ENCODE measurements at regions not wholly inside any gene's neighbourhood (a gene's known extent, or its start where the extent isn't known, plus 50 kb on each side); places are given as distances from the start of the nearest gene placed in this dataset.

DNA sequence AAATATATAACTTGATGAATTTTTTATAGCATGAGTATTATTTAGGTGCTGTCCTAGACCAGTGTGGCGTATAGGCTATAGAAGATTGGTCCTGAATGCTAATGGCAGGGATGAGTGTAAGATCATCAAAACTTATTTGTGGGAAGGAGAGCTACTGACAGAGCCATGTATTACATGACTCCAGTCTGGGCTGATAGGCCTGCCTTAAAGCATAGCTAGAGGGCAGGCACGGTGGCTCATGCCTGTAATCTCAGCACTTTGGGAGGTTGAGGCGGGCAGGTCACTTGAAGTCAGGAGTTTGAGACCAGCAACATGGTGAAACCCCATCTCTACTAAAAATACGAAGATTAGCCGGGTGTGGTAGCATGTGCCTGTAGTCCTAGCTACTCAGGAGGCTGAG is 198.1 kb upstream of the KLF14 start:
- CTCF ChIA-PET, result interaction anchor here (0.9 kb wide), 1 partner anchor 35 kb away, joined by 3 read pairs; no protein-coding TSS in a partner anchor
- Histone ChIP-seq H4K20me1 (ENCODE audit: insufficient read depth) (no peaks in the 10 kb centered on the region), H3K36me3 (ENCODE audit: control insufficient read depth in 1 of 2, insufficient read depth in 2 of 2, low read length in 2 of 2) (peaks cover 0 to 57% of the 10 kb centered on the region in 2 experiments; a peak in 3 of 4 replicates), H3K9me3 (ENCODE audit: control insufficient read depth in 1 of 2, insufficient read depth in 1 of 2, low read depth in 1 of 2, low read length in 2 of 2) (no peaks in the 10 kb centered on the region), H3K27ac (ENCODE audit: low read depth, low read length) (peak overlapping the region; percentile 85), H3K4me2 (ENCODE audit: low read length) (no peak overlapping the region), H3K9me2 (ENCODE audit: insufficient read depth) (no peaks in the 10 kb centered on the region), H3K27me3 (ENCODE audit: insufficient read depth, low read length) (no peaks in the 10 kb centered on the region), H3K9ac (ENCODE audit: low read length) (no peak overlapping the region), H3K79me2 (ENCODE audit: insufficient read depth, low read length) (peaks cover 100% of the 10 kb centered on the region), H2AFZ (ENCODE audit: low read depth, low read length, poor library complexity, severe bottlenecking) (no peak overlapping the region), H3K4me3 (replicated peaks in 1 of 2; ENCODE audit: low read depth in 1 of 2, low read length in 2 of 2) (no peak overlapping the region), H3K4me1 (ENCODE audit: control insufficient read depth in 1 of 2, insufficient read depth in 2 of 2, low read length in 2 of 2) (peaks cover 81 to 99% of the 10 kb centered on the region in 2 experiments)
- intact Hi-C loops (cut with micrococcal nuclease), result no loop called here
- POLR2A ChIA-PET, result interaction anchor here (1.0 to 1.7 kb wide), 2 partner anchors 9 to 27 kb away, joined by 3 read pairs; no protein-coding TSS in a partner anchor
- DNase-seq (ENCODE audit: low read depth, low spot score), result no peak
- ATAC-seq, result peak; percentile 10; the same call in 1 of the 2 replicates
- no peak for TF ChIP-seq EGR1 (IDR thresholded peaks at IDR 0.05; ENCODE audit: low read depth)
- TF ChIP-seq TCF7L2 (IDR thresholded peaks at IDR 0.05; ENCODE audit: borderline replicate concordance, extremely low read depth, insufficient read depth, insufficient read length), result no peak
- TF ChIP-seq, protein P1, sequence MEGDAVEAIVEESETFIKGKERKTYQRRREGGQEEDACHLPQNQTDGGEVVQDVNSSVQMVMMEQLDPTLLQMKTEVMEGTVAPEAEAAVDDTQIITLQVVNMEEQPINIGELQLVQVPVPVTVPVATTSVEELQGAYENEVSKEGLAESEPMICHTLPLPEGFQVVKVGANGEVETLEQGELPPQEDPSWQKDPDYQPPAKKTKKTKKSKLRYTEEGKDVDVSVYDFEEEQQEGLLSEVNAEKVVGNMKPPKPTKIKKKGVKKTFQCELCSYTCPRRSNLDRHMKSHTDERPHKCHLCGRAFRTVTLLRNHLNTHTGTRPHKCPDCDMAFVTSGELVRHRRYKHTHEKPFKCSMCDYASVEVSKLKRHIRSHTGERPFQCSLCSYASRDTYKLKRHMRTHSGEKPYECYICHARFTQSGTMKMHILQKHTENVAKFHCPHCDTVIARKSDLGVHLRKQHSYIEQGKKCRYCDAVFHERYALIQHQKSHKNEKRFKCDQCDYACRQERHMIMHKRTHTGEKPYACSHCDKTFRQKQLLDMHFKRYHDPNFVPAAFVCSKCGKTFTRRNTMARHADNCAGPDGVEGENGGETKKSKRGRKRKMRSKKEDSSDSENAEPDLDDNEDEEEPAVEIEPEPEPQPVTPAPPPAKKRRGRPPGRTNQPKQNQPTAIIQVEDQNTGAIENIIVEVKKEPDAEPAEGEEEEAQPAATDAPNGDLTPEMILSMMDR (IDR thresholded peaks at IDR 0.05 in 2 of 3, conservative IDR thresholded peaks at IDR 0.05 in 1 of 3; ENCODE audit: borderline replicate concordance in 1 of 3, insufficient read depth in 1 of 3, low read depth in 2 of 3, low read length in 2 of 3), result no peak
- no peak for TF ChIP-seq YY1 (IDR thresholded peaks at IDR 0.05; ENCODE audit: extremely low read depth, insufficient replicate concordance, low read depth, low read length)
- no peak for TF ChIP-seq ELF1 (IDR thresholded peaks at IDR 0.05; ENCODE audit: borderline replicate concordance, low read depth)
- TF ChIP-seq, protein P2, sequence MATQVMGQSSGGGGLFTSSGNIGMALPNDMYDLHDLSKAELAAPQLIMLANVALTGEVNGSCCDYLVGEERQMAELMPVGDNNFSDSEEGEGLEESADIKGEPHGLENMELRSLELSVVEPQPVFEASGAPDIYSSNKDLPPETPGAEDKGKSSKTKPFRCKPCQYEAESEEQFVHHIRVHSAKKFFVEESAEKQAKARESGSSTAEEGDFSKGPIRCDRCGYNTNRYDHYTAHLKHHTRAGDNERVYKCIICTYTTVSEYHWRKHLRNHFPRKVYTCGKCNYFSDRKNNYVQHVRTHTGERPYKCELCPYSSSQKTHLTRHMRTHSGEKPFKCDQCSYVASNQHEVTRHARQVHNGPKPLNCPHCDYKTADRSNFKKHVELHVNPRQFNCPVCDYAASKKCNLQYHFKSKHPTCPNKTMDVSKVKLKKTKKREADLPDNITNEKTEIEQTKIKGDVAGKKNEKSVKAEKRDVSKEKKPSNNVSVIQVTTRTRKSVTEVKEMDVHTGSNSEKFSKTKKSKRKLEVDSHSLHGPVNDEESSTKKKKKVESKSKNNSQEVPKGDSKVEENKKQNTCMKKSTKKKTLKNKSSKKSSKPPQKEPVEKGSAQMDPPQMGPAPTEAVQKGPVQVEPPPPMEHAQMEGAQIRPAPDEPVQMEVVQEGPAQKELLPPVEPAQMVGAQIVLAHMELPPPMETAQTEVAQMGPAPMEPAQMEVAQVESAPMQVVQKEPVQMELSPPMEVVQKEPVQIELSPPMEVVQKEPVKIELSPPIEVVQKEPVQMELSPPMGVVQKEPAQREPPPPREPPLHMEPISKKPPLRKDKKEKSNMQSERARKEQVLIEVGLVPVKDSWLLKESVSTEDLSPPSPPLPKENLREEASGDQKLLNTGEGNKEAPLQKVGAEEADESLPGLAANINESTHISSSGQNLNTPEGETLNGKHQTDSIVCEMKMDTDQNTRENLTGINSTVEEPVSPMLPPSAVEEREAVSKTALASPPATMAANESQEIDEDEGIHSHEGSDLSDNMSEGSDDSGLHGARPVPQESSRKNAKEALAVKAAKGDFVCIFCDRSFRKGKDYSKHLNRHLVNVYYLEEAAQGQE (IDR thresholded peaks at IDR 0.05; ENCODE audit: low read depth), result no peak
- no peak for TF ChIP-seq POLR2A (IDR thresholded peaks at IDR 0.05; ENCODE audit: borderline replicate concordance, extremely low read depth, insufficient read depth, insufficient read length)
- TF ChIP-seq, protein P3, sequence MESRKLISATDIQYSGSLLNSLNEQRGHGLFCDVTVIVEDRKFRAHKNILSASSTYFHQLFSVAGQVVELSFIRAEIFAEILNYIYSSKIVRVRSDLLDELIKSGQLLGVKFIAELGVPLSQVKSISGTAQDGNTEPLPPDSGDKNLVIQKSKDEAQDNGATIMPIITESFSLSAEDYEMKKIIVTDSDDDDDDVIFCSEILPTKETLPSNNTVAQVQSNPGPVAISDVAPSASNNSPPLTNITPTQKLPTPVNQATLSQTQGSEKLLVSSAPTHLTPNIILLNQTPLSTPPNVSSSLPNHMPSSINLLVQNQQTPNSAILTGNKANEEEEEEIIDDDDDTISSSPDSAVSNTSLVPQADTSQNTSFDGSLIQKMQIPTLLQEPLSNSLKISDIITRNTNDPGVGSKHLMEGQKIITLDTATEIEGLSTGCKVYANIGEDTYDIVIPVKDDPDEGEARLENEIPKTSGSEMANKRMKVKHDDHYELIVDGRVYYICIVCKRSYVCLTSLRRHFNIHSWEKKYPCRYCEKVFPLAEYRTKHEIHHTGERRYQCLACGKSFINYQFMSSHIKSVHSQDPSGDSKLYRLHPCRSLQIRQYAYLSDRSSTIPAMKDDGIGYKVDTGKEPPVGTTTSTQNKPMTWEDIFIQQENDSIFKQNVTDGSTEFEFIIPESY (IDR thresholded peaks at IDR 0.05; ENCODE audit: extremely low read depth, insufficient replicate concordance, low read length), result no peak
- TF ChIP-seq, protein P4, sequence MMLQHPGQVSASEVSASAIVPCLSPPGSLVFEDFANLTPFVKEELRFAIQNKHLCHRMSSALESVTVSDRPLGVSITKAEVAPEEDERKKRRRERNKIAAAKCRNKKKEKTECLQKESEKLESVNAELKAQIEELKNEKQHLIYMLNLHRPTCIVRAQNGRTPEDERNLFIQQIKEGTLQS (IDR thresholded peaks at IDR 0.05), result no peak
- TF ChIP-seq CEBPB (IDR thresholded peaks at IDR 0.05; ENCODE audit: low read depth), result no peak
- no peak for TF ChIP-seq SP1 (IDR thresholded peaks at IDR 0.05; ENCODE audit: low read depth)
- no peak for TF ChIP-seq ZFX (IDR thresholded peaks at IDR 0.05)
- TF ChIP-seq MAX (IDR thresholded peaks at IDR 0.05), result no peak
- no peak for TF ChIP-seq RAD21 (IDR thresholded peaks at IDR 0.05; ENCODE audit: low read depth)
- no peak for TF ChIP-seq JUND (IDR thresholded peaks at IDR 0.05)
- TF ChIP-seq EZH2 (IDR thresholded peaks at IDR 0.05), result no peak
- no peak for TF ChIP-seq POLR2AphosphoS5 (IDR thresholded peaks at IDR 0.05; ENCODE audit: low read depth, low read length)
- TF ChIP-seq SRF (IDR thresholded peaks at IDR 0.05; ENCODE audit: low read depth), result no peak
- TF ChIP-seq EZH2phosphoT487 (IDR thresholded peaks at IDR 0.05; ENCODE audit: borderline replicate concordance), result no peak
- BruUV-seq (replicated peaks), result no TSS peak
- RAD21 ChIA-PET (ENCODE audit: low non-redundant PET in 1 of 2, low total read pairs in 2 of 2, uncharacterized antibody in 2 of 2, unreplicated experiment in 2 of 2), result no interaction called here
